ENCODE measurements at regions not wholly inside any gene's neighbourhood (a gene's known extent, or its start where the extent isn't known, plus 50 kb on each side); places are given as distances from the start of the nearest gene placed in this dataset.
A peak's percentile ranks its signal among the peaks of the same experiment; 100 is the strongest.
"Not testable (repeated sequence)": the region's sequence is repeated elsewhere in the genome, so short reads cannot be mapped to it uniquely, and the experiment has no call there.

- no peak for DNase-seq
These were observed 129.0 kb upstream of the CIBAR2 start for GRCh38 chr16:85240982-85241924.

GRCh38 chr16:85242140-85242539, 129.9 kb upstream of the CIBAR2 start:
- DNase-seq, result no peak

DNA sequence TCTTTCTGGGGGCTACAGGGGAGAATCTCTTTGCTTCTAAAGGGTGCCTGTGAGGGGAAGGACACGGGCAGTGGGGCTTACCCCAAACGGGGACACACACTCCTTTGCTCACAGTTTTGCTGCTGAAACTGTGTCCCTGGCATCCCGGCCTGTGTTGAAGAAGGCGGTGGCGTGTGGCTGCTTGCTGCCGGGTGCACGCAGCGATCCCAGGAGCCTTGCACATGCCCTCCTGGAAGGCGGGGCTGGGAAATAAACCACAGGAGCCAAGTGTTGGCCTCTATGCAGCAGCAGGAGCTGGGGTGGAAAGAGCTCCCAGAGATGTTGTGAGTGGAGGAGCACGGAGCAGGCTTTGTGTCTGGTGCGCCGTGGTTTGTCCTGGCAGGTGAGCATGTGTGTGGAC, 131.0 kb upstream of the CIBAR2 start:
- no peak for DNase-seq

- not testable (repeated sequence) for DNase-seq
These were observed 132.2 kb upstream of the CIBAR2 start for GRCh38 chr16:85244452-85244851.

DNA sequence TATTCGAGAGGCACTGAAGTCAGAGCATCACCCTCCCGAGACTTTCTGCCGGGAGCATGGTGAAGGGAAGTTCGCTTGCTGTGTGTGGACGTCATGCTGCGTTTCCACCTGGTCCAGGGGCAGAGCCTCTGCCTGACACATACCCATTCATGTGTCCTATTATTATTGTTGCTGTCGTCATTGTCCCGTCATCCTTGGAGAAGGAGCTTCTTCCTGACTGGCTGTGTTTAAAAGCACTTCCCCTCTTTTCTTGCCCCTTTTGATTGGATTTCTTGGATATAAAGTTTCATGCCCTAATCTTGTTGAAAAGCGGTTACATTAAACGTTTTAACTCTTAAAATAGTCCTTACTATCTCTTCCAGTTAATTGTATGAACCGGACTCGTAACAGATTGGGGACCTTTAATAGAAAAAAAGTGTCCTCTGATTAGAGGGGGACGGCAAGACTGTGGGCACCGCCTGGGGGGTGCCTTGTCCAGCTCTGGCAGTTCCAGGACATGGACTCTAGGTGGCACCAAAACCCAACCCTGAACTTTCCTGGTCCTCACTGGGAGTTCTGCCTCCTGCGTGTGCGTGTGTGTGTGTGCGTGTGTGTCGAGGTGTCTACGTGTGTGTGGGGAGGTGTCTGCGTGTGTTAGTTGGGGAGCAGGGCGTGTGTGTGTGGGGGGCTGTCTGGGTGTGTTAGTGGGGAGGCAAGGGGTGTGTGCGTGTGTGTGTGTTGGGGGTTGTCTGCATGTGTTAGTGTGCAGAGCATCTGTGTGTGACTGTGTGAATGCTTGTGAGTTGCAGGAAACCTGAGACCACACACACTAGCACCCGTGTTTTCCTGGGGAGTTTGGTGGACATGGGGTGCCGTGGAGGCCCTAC, 133.3 kb upstream of the CIBAR2 start:
- peak; percentile 56 for DNase-seq

DNA sequence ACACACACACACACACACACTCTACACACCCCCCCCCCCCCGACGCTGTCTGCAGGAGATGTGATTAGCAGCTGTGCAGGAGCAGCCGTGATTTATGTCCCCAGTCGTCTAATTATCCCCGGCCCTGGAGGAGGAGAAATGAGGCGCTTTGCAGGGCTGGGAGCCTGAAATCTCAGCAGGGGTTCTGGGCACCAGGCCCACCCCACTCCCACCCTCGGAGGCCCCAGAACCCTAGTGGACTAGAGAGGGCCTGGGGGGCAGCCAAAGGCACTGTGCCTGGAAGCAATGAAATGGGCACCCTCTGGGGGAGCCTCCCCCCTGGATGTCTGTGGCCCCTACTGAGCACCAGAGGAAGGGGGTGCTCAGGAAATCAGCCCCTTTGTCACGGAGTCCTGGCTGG, 134.2 kb upstream of the CIBAR2 start:
- peak; percentile 51 for DNase-seq

DNA sequence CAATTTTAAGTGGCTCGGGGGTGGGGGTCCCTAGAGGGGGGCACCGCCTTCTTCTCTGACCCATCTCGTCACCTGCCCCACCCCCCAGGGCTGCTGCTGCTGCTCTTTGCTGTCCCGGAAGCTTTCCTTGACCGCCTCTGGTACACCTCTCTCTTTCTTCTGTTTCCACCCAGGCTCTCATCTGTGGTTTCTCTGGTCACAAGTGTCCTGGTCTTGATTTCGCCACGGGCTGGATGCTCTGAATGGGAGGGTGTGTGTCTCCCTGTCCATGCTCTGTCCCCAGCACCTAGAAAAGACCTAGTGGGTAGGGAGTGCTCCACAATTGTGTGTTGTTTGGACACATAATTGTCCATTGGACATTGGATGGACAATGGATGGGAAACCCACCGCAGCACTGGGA, 134.7 kb upstream of the CIBAR2 start:
- DNase-seq, result no peak

DNA sequence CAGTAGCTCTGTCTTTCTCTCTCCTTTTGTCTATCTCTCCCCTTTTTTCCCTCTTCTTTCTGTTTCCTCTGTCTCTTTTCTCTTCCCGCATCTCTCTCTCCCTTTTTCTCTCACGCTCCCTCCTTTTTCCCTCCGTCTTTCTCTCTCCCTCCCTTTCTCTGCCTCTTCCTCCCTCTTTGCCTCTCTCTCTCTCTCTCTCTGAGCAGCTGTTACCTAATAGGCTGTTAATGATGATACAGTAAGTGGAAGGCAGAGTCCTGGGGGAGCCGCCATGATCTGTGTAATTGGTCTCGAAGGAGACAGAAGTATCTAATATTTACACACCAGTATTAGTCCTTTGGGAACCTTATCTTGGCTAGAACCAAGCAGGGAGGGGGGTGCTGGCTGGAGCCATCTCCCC, 136.1 kb upstream of the CIBAR2 start:
- DNase-seq, result no peak

DNA sequence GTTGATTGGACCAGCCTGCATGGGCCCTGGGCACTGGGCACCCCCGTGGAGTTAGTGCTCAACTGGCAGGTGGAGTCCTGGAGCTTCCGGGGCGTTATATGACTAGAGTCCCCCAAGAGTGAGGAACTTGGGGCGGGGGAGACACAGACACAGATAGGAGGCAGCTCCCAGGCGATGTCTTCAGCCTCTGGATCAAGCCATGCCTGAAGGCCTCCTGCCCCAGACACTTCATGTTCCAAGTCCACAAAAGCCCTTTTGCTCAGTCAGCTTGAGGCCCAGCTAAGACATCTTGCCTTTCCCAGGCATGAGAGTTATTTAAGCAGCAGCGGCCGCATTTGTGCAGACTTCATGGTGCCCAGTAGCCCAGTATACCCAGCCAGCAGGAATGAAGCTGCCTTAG, 136.6 kb upstream of the CIBAR2 start:
- DNase-seq, result no peak

- DNase-seq, result no peak
These were observed 137.3 kb upstream of the CIBAR2 start for GRCh38 chr16:85249418-85250146.

DNA sequence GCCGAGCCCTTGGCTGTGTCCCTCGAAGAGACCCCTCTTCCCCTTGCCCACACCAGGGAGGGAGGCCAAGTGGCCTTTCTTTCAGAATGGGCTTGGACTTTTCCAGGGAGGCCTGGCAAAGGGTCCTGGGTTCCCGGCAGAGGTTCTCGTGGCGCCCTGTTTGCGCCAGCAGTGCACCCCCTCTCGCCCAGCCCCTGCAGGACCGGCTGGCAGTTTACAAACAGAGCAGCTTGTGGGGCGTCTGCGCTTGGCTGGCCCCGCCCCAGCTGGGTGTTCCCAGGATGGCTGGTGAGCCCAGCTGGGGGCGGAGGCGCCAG, 137.8 kb upstream of the CIBAR2 start:
- DNase-seq, result peak; percentile 71

GRCh38 chr16:85250609-85251223, 138.4 kb upstream of the CIBAR2 start:
- DNase-seq, result no peak

DNA sequence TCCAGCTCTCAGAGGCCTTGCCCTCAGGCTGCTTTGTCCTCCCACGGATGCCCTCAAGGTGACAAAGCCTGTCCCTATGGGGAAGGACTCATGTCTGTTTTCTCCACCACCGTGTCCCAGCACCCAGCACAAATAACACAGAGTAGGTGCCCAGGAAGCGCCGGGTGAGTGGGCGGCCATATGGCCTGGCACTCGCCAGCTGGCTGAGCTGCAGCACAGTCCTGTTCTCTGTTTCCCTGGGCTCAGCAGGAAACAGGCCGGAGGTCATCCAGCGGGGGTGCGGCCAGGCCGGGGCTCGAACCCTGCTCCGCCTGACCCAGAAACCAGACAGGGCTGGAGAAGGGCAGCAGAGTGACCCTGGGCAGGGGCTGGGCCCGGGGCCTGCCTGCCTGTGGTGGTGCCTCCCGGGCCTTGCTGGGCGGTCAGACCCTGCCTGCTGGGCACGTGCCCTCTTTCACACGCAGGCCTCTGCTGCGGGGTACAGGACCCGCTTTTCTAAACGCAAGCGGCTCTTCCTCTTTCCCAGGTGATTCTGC, 139.0 kb upstream of the CIBAR2 start:
- DNase-seq, result no peak

DNA sequence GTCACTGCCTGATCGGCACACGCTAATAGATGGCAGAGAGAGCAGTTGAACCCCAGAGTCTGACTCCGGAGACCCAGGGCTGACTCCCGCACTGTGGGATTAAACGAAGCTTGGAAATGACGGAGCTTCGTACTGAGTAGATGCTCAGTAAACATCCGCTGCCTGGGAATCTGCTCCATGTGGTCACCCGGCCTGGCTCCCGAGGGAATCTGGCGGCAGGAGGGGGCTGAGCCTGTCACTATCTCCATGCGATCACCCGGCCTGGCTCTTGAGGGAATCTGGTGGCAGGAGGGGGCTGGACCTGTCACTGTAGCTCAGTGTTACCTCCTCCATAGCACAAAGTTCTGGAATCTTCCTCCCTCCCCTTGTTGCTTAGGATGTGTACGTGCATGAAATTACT, 139.7 kb upstream of the CIBAR2 start:
- no peak for DNase-seq

DNA sequence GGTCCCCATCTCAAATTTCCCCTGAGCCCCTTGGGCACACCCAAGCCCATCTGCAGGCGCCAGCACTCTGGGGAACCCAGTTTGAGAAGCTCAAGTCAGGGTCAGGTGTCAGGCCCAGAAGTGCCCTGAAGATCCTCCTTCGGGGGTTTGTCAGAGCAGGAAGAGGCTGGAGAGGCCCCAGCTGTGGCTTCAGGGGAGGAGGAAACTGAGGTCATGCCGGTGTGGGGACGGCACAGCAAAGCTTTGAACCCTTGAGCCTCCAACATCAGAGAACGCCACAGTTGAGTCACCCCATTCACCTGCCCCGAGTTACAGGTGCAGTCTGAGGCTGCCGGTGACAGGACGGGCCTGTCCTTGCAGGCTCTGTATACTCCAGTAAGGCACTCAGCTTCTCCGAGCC, 140.2 kb upstream of the CIBAR2 start:
- DNase-seq, result no peak

DNA sequence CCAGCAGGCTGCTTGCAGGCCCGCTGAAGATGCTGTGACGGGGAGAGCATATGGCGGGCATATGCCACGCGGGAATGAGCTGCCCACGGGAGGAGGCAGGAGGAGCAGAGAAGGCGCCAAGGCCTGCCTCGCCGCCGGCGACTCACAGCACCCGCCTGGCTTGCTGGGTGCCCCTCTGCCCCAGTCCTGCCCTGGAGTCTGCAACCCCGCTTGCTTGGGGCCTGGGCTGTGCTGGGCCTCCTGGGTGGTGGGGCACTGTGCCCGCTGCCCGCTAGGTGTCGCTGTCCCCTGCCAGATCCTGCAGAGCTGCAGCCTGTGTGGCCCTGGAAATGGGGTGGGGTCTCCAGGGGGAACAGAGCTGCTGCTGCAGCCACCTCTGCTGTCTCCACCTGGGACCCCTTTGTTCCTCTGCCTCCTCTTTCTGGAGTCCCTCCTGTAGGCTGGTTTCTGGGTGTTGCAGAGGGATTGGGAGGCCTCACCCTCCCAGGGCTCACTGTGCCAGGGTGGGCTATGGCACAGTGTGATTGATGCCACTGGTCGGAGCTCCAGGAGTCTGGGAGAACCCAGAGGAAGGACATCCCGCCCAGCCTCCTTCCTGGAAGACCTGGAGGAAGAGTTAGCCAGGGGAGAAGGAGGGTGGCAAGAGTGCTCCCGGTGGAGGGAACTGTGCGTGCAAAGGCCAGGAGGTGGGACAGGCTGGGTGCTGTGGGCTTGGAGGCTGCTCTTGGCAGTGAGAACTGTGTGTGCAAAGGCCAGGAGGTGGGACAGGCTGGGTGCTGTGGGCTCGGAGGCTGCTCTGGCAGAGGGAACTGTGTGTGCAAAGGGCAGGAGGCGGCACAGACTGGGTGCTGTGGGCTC, 141.0 kb upstream of the CIBAR2 start:
- peak; percentile 80 for DNase-seq

GRCh38 chr16:85254051-85254450, 141.8 kb upstream of the CIBAR2 start:
- no peak for DNase-seq

DNA sequence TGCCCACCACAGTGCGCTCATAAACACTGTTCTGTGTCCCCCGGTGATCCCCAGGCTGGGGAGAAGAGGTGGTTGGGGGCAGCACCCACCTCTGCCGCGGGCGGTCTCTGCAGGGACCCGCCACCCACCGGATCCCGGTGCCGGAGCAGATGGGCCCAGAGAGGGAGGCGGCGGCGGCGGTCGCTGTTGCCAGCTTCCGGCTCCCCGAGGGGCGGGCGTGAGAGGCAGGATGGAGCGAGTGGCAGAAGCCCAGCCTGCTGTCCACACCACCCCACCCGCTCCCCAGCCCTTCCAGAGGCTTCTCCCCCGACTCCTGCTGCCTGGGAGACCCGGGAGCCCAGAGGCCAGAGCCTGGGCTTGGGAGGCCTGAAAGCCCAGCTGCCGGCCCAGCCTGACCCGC, 142.6 kb upstream of the CIBAR2 start:
- DNase-seq, result no peak

GRCh38 chr16:85255777-85256176, 143.5 kb upstream of the CIBAR2 start:
- DNase-seq, result no peak

GRCh38 chr16:85256190-85256739, 144.0 kb upstream of the CIBAR2 start:
- DNase-seq, result no peak

GRCh38 chr16:85257483-85257882, 145.2 kb upstream of the CIBAR2 start:
- DNase-seq, result no peak
